ENCODE measurements at regions not wholly inside any gene's neighbourhood (a gene's known extent, or its start where the extent isn't known, plus 50 kb on each side); places are given as distances from the start of the nearest gene placed in this dataset.

GRCh38 chrX:39755143-39756032, 342.4 kb downstream of the BCOR start:
- Histone ChIP-seq H3K27me3 (no peaks in the 10 kb centered on the region), H3K36me3 (no peaks in the 10 kb centered on the region), H3K27ac (peak overlapping the region; percentile 79 to 85 (median 81)), H3K9me3 (no peaks in the 10 kb centered on the region), H3K4me3 (no peak overlapping the region), H3K4me1 (peaks cover 0 to 53% (median 40%) of the 10 kb centered on the region in 4 donors)
- DNase-seq: peak; percentile 96
- 52 to 72% methylated on average over 25 of the region's 25 CpGs for WGBS, 2 donors
- TF ChIP-seq EP300 (IDR thresholded peaks at IDR 0.05): peak in 2 of 4 donors; percentile 41 to 76
- TF ChIP-seq POLR2AphosphoS5 (IDR thresholded peaks at IDR 0.05): peak; percentile 49 to 78 (median 69)
- TF ChIP-seq CTCF (IDR thresholded peaks at IDR 0.05): no peak
- intact Hi-C loops (cut with DNase I): loop anchor here (2.0 to 5.0 kb wide), 2 partner anchors 25 to 352 kb away; no protein-coding TSS in a partner anchor

- no peaks in the 10 kb centered on the region for H3K36me3 ChIP-seq
- DNase-seq: peak; percentile 73
- TF ChIP-seq CTCF (IDR thresholded peaks at IDR 0.05) (no peak), POLR2AphosphoS5 (IDR thresholded peaks at IDR 0.05) (no peak), POLR2A (IDR thresholded peaks at IDR 0.05) (no peak), EP300 (IDR thresholded peaks at IDR 0.05) (no peak)
- 20 to 64% methylated on average over 18 of the region's 18 CpGs for WGBS, 2 donors
- H3K9me3 ChIP-seq: no peaks in the 10 kb centered on the region
- peak overlapping the region; percentile 79 to 85 (median 81) for H3K27ac ChIP-seq
- intact Hi-C loops (cut with DNase I): loop anchor here (5.0 kb wide), 1 partner anchor 351 kb away; no protein-coding TSS in a partner anchor
- H3K4me3 ChIP-seq: no peak overlapping the region
- H3K27me3 ChIP-seq: no peaks in the 10 kb centered on the region
- peaks cover 0 to 55% (median 41%) of the 10 kb centered on the region in 4 donors for H3K4me1 ChIP-seq
Measured at GRCh38 chrX:39756086-39756883, 341.5 kb downstream of the BCOR start.

- DNase-seq: no peak
- TF ChIP-seq CTCF (IDR thresholded peaks at IDR 0.05): no peak
- no peak for TF ChIP-seq POLR2AphosphoS5 (IDR thresholded peaks at IDR 0.05)
- no peak for TF ChIP-seq EP300 (IDR thresholded peaks at IDR 0.05)
- no peak for TF ChIP-seq POLR2A (IDR thresholded peaks at IDR 0.05)
Measured at GRCh38 chrX:39757971-39758370, 339.8 kb downstream of the BCOR start.

GRCh38 chrX:39758791-39759525, 338.8 kb downstream of the BCOR start:
- H3K9me3 ChIP-seq: no peaks in the 10 kb centered on the region
- no peak overlapping the region for H3K4me3 ChIP-seq
- peaks cover 0 to 59% (median 40%) of the 10 kb centered on the region in 4 donors for H3K4me1 ChIP-seq
- TF ChIP-seq EP300 (IDR thresholded peaks at IDR 0.05): peak in 1 of 4 donors; percentile 10
- TF ChIP-seq POLR2AphosphoS5 (IDR thresholded peaks at IDR 0.05): peak in 1 of 4 donors; percentile 20
- no peak for TF ChIP-seq CTCF (IDR thresholded peaks at IDR 0.05)
- no peaks in the 10 kb centered on the region for H3K36me3 ChIP-seq
- intact Hi-C loops (cut with DNase I): loop anchor here (5.0 kb wide), 1 partner anchor 348 kb away; no protein-coding TSS in a partner anchor
- peak; percentile 74 for DNase-seq
- 77 to 87% methylated on average over 17 of the region's 17 CpGs for WGBS, 2 donors
- H3K27ac ChIP-seq: peak overlapping the region; percentile 64 to 83 (median 74)
- H3K27me3 ChIP-seq: no peaks in the 10 kb centered on the region

More at GRCh38 chrX:39757971-39758370, 339.8 kb downstream of the BCOR start:
- H3K27ac ChIP-seq: peak overlapping the region; percentile 64 to 83 (median 74)
- peaks cover 0 to 59% (median 41%) of the 10 kb centered on the region in 4 donors for H3K4me1 ChIP-seq
- H3K9me3 ChIP-seq: no peaks in the 10 kb centered on the region
- 77 to 84% methylated on average over 6 of the region's 6 CpGs for WGBS, 2 donors
- H3K4me3 ChIP-seq: no peak overlapping the region
- H3K27me3 ChIP-seq: no peaks in the 10 kb centered on the region
- H3K36me3 ChIP-seq: no peaks in the 10 kb centered on the region
- intact Hi-C loops (cut with DNase I): loop anchor here (5.0 kb wide), 1 partner anchor 349 kb away; no protein-coding TSS in a partner anchor
